Retinal pigment epithelial cell (primary cell): ENCODE measurements at regions not wholly inside any gene's neighbourhood (a gene's known extent, or its start where the extent isn't known, plus 50 kb on each side); places are given as distances from the start of the nearest gene placed in this dataset.
"Not testable (repeated sequence)": the region's sequence is repeated elsewhere in the genome, so short reads cannot be mapped to it uniquely, and the experiment has no call there.

Experiments used
- DNase-seq: peaks from one replicate; pipeline ENCODE4 v3.0.0-alpha.2; 2010; ENCODE audit warnings: low read depth
- H3K4me3 ChIP-seq: 2 replicates; pipeline ENCODE4 v1.5.1; 2011; ENCODE audit warnings: mild to moderate bottlenecking, low read length, control low read depth, moderate library complexity
- TF ChIP-seq, protein P1 (sequence below): conservative IDR thresholded peaks from 2 replicates; pipeline ENCODE4 v1.5.1; 2011; ENCODE audit warnings: low read depth, low read length, control low read depth, inconsistent platforms

- TF ChIP-seq, protein P1, sequence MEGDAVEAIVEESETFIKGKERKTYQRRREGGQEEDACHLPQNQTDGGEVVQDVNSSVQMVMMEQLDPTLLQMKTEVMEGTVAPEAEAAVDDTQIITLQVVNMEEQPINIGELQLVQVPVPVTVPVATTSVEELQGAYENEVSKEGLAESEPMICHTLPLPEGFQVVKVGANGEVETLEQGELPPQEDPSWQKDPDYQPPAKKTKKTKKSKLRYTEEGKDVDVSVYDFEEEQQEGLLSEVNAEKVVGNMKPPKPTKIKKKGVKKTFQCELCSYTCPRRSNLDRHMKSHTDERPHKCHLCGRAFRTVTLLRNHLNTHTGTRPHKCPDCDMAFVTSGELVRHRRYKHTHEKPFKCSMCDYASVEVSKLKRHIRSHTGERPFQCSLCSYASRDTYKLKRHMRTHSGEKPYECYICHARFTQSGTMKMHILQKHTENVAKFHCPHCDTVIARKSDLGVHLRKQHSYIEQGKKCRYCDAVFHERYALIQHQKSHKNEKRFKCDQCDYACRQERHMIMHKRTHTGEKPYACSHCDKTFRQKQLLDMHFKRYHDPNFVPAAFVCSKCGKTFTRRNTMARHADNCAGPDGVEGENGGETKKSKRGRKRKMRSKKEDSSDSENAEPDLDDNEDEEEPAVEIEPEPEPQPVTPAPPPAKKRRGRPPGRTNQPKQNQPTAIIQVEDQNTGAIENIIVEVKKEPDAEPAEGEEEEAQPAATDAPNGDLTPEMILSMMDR = peak; percentile 58
- not testable (repeated sequence) for H3K4me3 ChIP-seq, DNase-seq
These were observed 137.8 kb upstream of the GRK3 start for GRCh38 chr22:25426530-25427308.

DNA sequence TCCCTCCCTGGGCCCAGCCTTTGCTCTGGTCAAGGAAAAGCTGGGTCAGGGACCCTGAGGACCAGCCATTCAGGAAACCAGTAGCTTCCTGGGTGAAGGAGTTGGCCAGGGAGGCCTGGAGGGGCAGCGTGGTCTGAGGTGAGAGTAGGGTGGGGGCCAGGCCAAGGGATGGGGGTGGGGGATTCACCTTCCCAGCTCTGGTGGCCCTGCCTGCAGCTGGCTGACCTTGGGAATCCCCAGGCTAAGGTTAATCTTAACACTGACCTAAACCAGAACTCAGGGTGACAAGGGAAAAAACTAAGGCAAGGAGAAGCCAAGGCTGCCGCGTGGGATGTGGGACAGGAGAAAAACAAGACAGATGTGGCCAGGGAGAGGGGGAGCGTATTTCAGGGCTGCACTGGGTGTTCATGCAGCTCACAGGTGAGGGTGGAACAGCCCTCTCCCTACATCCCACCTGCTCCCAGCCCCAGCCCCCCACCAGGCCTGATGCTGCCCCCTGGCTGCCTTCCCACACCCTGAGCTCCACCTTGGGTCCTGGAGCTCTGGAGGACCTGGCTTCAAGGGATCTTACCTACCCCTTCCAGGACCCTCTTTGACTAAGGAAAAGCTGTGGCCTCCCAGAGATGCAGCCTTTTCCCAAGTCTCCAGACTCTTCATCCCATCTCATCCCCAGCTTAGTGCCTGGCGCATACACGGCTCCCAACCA is 132.7 kb upstream of the GRK3 start:
- not testable (repeated sequence) for H3K4me3 ChIP-seq, DNase-seq

- not testable (repeated sequence) for H3K4me3 ChIP-seq, DNase-seq
These were observed 131.0 kb upstream of the GRK3 start for GRCh38 chr22:25433381-25433970.

DNA sequence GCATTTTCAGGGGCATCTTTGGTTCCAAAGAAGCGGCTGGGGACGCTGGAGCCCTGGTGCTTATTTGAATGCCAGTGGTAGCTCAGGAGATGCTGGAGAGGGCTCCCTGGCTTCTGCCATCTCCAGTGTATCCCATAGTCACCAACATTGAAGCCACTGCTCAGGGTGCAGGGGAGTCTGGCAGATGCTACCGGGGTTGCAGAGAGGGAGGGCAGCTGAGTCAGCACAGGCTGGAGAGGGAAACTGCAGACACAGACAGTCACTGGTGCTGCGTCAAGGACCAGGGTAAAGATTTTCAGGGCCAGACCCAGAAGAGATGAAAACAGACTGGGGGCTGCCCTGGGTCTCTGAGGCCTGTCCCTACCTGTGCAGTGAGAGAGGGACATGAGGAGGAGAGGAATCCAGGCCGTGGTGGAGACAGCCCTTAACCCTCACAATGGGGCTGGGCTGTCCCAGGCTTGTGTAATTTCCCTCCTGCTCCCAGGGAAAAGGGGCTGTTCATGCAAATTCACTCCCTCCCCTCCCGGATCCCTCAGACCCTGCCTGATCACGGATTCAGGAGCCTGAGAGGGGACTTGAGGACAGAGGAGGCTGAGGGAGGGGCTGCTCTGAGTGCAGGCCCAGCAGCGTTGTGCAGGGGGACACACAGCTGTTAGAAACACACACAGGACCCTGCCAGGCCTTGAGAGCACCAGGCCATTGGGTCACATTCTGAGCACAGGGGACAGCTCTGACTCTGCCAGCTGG is 126.9 kb upstream of the GRK3 start:
- DNase-seq = no peak
- TF ChIP-seq, protein P1 = no peak
- no peak overlapping the region for H3K4me3 ChIP-seq

GRCh38 chr22:25447067-25447685 is 117.3 kb upstream of the GRK3 start:
- DNase-seq = no peak
- TF ChIP-seq, protein P1 = no peak
- no peak overlapping the region for H3K4me3 ChIP-seq

- TF ChIP-seq, protein P1 = peak; percentile 92
- DNase-seq = peak; percentile 15
- peak overlapping the region; percentile 98 for H3K4me3 ChIP-seq
These were observed 116.6 kb upstream of the GRK3 start for GRCh38 chr22:25447686-25448434.

- DNase-seq = no peak
- H3K4me3 ChIP-seq = peak overlapping the region; percentile 98
- TF ChIP-seq, protein P1 = no peak
These were observed 115.9 kb upstream of the GRK3 start for GRCh38 chr22:25448435-25449051.
